Neural cell (in vitro differentiated cells): ENCODE measurements at regions not wholly inside any gene's neighbourhood (a gene's known extent, or its start where the extent isn't known, plus 50 kb on each side); places are given as distances from the start of the nearest gene placed in this dataset.

Source experiments
- H2AFZ ChIP-seq: fragments of 200-600, 300-800 bp; sonication (generic), shearing (Covaris generic); 2 replicates; pipeline ENCODE4 v1.6.0; 2014; ENCODE audit warnings: low read depth, mild to moderate bottlenecking, antibody characterized with exemption, low read length, moderate library complexity
- H3F3A ChIP-seq: fragments of 200-600 bp; shearing (Covaris generic); 2 replicates; pipeline ENCODE4 v1.6.1; 2016; ENCODE audit warnings: mild to moderate bottlenecking, moderate library complexity, mixed read lengths, antibody characterized with exemption, low read length; ENCODE audit not compliant: insufficient read depth, poor library complexity, severe bottlenecking
- H3K27ac ChIP-seq: fragments of 200-600, 300-800 bp; sonication (generic), shearing (Covaris generic); 2 replicates; pipeline ENCODE4 v1.5.1; 2014; ENCODE audit warnings: mild to moderate bottlenecking, low read length, moderate library complexity
- H3K27me3 ChIP-seq: fragments of 300-800, 200-600 bp; sonication (generic), shearing (Covaris generic); 2 replicates; pipeline ENCODE4 v1.6.0; 2014; ENCODE audit warnings: mild to moderate bottlenecking, low read depth, low read length, moderate library complexity; ENCODE audit not compliant: insufficient read depth
- H3K36me3 ChIP-seq: fragments of 300-800, 200-600 bp; sonication (generic), shearing (Covaris generic); 2 replicates; pipeline ENCODE4 v1.5.1; 2014; ENCODE audit warnings: mild to moderate bottlenecking, antibody characterized with exemption, low read length, moderate library complexity; ENCODE audit not compliant: insufficient read depth
- H3K4me2 ChIP-seq: fragments of 300-800, 200-600 bp; sonication (generic), shearing (Covaris generic); 2 replicates; pipeline ENCODE4 v1.6.0; 2014; ENCODE audit warnings: mild to moderate bottlenecking, low read length
- H3K4me3 ChIP-seq: fragments of 300-800, 200-600 bp; sonication (generic), shearing (Covaris generic); 2 replicates; pipeline ENCODE4 v1.5.1; 2014; ENCODE audit warnings: mild to moderate bottlenecking, low read length, moderate library complexity
- H3K79me2 ChIP-seq: fragments of 200-600 bp; shearing (Covaris generic); replicated peaks from 2 replicates; pipeline ENCODE4 v1.6.0; 2014; ENCODE audit warnings: mild to moderate bottlenecking, low read length, moderate library complexity; ENCODE audit not compliant: insufficient read depth
- H3K9ac ChIP-seq: fragments of 300-800, 200-600 bp; sonication (generic), shearing (Covaris generic); 2 replicates; pipeline ENCODE4 v1.6.1; 2016; ENCODE audit warnings: mild to moderate bottlenecking, low read length, mixed read lengths
- H3K9me2 ChIP-seq: fragments of 200-600 bp; shearing (Covaris generic); 2 replicates; pipeline ENCODE4 v1.6.1; 2016; ENCODE audit warnings: mild to moderate bottlenecking, low read length, mixed read lengths; ENCODE audit not compliant: insufficient read depth
- H3K9me3 ChIP-seq: fragments of 200-600, 300-800 bp; sonication (generic), shearing (Covaris generic); 2 replicates; pipeline ENCODE4 v1.6.1; 2016; ENCODE audit warnings: mild to moderate bottlenecking, mixed run types, low read length, moderate library complexity, mixed read lengths
- H4K20me1 ChIP-seq: fragments of 200-600 bp; shearing (Covaris generic); 2 replicates; pipeline ENCODE4 v1.6.1; 2016; ENCODE audit warnings: mild to moderate bottlenecking, mixed run types; ENCODE audit not compliant: insufficient read depth
- EP300 ChIP-seq: fragments of 450-650 bp; conservative IDR thresholded peaks from 2 replicates; pipeline ENCODE4 v1.6.1; 2014; ENCODE audit warnings: antibody characterized with exemption, mild to moderate bottlenecking, moderate library complexity; ENCODE audit not compliant: poor library complexity, severe bottlenecking
- EZH2 ChIP-seq: fragments of 200-600, 300-800 bp; shearing (Covaris generic), sonication (generic); IDR thresholded peaks from 2 replicates; pipeline ENCODE4 v1.6.1; 2014; ENCODE audit warnings: antibody characterized with exemption, low read length, borderline replicate concordance, mild to moderate bottlenecking; ENCODE audit not compliant: insufficient read depth, poor library complexity, severe bottlenecking
- MXI1 ChIP-seq: fragments of 450-650 bp; conservative IDR thresholded peaks from 2 replicates; pipeline ENCODE4 v1.6.1; 2014; ENCODE audit warnings: antibody characterized with exemption, mild to moderate bottlenecking; ENCODE audit not compliant: poor library complexity, severe bottlenecking
- POLR2AphosphoS5 ChIP-seq: IDR thresholded peaks from 2 replicates; pipeline ENCODE4 v1.6.1; 2012
- RAD21 ChIP-seq: fragments of 450-650 bp; conservative IDR thresholded peaks from 2 replicates; pipeline ENCODE4 v1.6.1; 2014; ENCODE audit warnings: antibody characterized with exemption, mild to moderate bottlenecking, moderate library complexity
- SMC3 ChIP-seq: fragments of 450-650 bp; conservative IDR thresholded peaks from 2 replicates; pipeline ENCODE4 v1.6.1; 2014; ENCODE audit warnings: antibody characterized with exemption, mild to moderate bottlenecking, moderate library complexity; ENCODE audit not compliant: poor library complexity
- TAF1 ChIP-seq: IDR thresholded peaks from 2 replicates; pipeline ENCODE4 v1.6.1; 2012; ENCODE audit warnings: low read depth
- TF ChIP-seq, protein P1 (sequence below): IDR thresholded peaks from 2 replicates; pipeline ENCODE4 v1.6.1; 2012; ENCODE audit warnings: borderline replicate concordance
- TF ChIP-seq, protein P2 (sequence below): fragments of 450-650 bp; IDR thresholded peaks from 2 replicates; pipeline ENCODE4 v1.5.1; 2014; ENCODE audit warnings: antibody characterized with exemption, mild to moderate bottlenecking, moderate library complexity; ENCODE audit not compliant: poor library complexity, severe bottlenecking

DNA sequence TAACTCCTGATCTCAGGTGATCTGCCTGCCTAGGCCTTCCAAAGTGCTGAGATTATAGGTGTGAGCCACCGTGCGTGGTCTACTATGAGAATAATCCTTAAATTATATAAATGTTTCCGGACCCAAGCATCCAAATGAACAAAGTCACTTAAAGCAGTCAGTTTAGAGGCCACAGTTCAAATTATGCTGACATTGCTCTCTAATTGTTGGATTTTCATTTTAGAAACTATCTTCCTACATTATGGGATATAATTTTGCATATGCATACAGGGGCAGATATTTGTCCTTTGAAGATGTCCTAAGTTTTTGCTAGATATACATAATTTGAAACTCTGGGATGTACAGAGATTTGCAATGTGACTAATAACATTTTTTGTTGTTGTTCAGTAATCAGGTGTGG lies 390.1 kb downstream of the RND3 start:
- Histone ChIP-seq H3K9me3 (no peaks in the 10 kb centered on the region), H3K4me3 (no peak overlapping the region), H3K27ac (no peak overlapping the region), H3K9ac (no peak overlapping the region), H3K27me3 (no peaks in the 10 kb centered on the region), H3K79me2 (no peaks in the 10 kb centered on the region), H3F3A (no peaks in the 10 kb centered on the region), H4K20me1 (no peaks in the 10 kb centered on the region), H2AFZ (no peak overlapping the region), H3K9me2 (no peaks in the 10 kb centered on the region), H3K36me3 (no peaks in the 10 kb centered on the region), H3K4me2 (no peak overlapping the region)
- TF ChIP-seq SMC3, result no peak
- TF ChIP-seq EZH2, result no peak
- no peak for TF ChIP-seq RAD21
- no peak for TF ChIP-seq EP300
- TF ChIP-seq, protein P1, sequence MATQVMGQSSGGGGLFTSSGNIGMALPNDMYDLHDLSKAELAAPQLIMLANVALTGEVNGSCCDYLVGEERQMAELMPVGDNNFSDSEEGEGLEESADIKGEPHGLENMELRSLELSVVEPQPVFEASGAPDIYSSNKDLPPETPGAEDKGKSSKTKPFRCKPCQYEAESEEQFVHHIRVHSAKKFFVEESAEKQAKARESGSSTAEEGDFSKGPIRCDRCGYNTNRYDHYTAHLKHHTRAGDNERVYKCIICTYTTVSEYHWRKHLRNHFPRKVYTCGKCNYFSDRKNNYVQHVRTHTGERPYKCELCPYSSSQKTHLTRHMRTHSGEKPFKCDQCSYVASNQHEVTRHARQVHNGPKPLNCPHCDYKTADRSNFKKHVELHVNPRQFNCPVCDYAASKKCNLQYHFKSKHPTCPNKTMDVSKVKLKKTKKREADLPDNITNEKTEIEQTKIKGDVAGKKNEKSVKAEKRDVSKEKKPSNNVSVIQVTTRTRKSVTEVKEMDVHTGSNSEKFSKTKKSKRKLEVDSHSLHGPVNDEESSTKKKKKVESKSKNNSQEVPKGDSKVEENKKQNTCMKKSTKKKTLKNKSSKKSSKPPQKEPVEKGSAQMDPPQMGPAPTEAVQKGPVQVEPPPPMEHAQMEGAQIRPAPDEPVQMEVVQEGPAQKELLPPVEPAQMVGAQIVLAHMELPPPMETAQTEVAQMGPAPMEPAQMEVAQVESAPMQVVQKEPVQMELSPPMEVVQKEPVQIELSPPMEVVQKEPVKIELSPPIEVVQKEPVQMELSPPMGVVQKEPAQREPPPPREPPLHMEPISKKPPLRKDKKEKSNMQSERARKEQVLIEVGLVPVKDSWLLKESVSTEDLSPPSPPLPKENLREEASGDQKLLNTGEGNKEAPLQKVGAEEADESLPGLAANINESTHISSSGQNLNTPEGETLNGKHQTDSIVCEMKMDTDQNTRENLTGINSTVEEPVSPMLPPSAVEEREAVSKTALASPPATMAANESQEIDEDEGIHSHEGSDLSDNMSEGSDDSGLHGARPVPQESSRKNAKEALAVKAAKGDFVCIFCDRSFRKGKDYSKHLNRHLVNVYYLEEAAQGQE, result no peak
- TF ChIP-seq, protein P2, sequence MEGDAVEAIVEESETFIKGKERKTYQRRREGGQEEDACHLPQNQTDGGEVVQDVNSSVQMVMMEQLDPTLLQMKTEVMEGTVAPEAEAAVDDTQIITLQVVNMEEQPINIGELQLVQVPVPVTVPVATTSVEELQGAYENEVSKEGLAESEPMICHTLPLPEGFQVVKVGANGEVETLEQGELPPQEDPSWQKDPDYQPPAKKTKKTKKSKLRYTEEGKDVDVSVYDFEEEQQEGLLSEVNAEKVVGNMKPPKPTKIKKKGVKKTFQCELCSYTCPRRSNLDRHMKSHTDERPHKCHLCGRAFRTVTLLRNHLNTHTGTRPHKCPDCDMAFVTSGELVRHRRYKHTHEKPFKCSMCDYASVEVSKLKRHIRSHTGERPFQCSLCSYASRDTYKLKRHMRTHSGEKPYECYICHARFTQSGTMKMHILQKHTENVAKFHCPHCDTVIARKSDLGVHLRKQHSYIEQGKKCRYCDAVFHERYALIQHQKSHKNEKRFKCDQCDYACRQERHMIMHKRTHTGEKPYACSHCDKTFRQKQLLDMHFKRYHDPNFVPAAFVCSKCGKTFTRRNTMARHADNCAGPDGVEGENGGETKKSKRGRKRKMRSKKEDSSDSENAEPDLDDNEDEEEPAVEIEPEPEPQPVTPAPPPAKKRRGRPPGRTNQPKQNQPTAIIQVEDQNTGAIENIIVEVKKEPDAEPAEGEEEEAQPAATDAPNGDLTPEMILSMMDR, result no peak
- no peak for TF ChIP-seq TAF1
- TF ChIP-seq POLR2AphosphoS5, result no peak
- TF ChIP-seq MXI1, result no peak

DNA sequence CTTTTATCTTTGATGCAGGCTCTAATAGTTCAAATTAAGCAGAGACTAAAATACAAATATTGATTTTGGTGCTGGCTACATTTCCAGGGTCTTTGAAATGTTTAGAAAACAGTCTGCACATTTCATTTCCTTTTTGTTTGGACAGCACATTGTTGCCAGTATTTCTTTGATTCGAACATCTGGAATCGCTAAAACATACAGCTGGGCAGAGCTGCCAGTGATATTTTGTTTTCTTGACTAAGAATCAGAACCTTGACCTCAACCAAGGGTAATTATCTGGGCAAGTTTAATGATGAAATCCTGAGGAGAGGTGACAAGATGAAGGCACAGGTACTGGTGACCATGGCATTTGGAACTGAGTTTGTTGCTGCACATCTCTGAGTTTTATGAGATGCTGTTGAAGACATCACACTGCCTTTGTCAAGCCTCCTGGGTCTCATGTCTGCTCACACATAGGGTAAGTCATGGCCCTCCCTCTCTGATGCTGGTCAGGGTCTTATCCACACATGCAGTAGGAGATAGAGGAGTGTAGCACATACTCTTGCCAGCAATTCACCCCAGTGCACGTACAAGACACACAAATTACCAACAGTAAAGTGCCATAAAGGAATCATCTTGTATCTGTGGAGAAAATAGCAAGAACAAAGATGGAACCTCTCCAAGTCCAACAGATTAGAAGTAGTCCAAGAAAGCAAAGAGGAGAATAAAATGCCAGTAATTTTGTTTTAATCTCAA lies 391.9 kb downstream of the RND3 start:
- H3K4me2 ChIP-seq, result no peak overlapping the region
- no peaks in the 10 kb centered on the region for H4K20me1 ChIP-seq
- no peaks in the 10 kb centered on the region for H3K36me3 ChIP-seq
- no peak overlapping the region for H3K4me3 ChIP-seq
- TF ChIP-seq, protein P2, result no peak
- no peak for TF ChIP-seq TAF1
- TF ChIP-seq MXI1, result no peak
- no peak for TF ChIP-seq EZH2
- TF ChIP-seq SMC3, result no peak
- TF ChIP-seq, protein P1, result no peak
- TF ChIP-seq POLR2AphosphoS5, result no peak
- no peak for TF ChIP-seq RAD21
- TF ChIP-seq EP300, result no peak
- no peaks in the 10 kb centered on the region for H3K27me3 ChIP-seq
- H3F3A ChIP-seq, result no peaks in the 10 kb centered on the region
- no peak overlapping the region for H3K27ac ChIP-seq
- H3K9me2 ChIP-seq, result no peaks in the 10 kb centered on the region
- H2AFZ ChIP-seq, result no peak overlapping the region
- no peaks in the 10 kb centered on the region for H3K79me2 ChIP-seq
- H3K9me3 ChIP-seq, result no peaks in the 10 kb centered on the region
- H3K9ac ChIP-seq, result no peak overlapping the region
